ENCODE measurements at regions not wholly inside any gene's neighbourhood (a gene's known extent, or its start where the extent isn't known, plus 50 kb on each side); places are given as distances from the start of the nearest gene placed in this dataset.

- TF ChIP-seq POLR2AphosphoS5 (IDR thresholded peaks at IDR 0.05; ENCODE audit: low read depth, low read length) (no peak), POLR2A (IDR thresholded peaks at IDR 0.05; ENCODE audit: low read depth, low read length) (no peak), TAF1 (IDR thresholded peaks at IDR 0.05; ENCODE audit: borderline replicate concordance, low read depth, low read length) (no peak)
These were observed 622.6 kb downstream of the ADGRL2 start for GRCh38 chr1:82423174-82423815.
